Tibial artery (tissue), 4 donors: ENCODE measurements at regions not wholly inside any gene's neighbourhood (a gene's known extent, or its start where the extent isn't known, plus 50 kb on each side); places are given as distances from the start of the nearest gene placed in this dataset.

Source experiments
- DNase-seq, 2 donors: peaks; one replicate each; pipeline ENCODE4 v3.0.0-alpha.2; 2019
- H3K27ac ChIP-seq, 2 donors: fragments of 200-600 bp; sonication (generic) in 1 of 2; 1 replicate in 1 of 2; 2 replicates in 1 of 2; pipeline ENCODE4 v1.5.1; 2018 to 2019; ENCODE audit warnings: mild to moderate bottlenecking in 1 of 2
- H3K27me3 ChIP-seq, 2 donors: fragments of 200-600 bp; sonication (generic) in 1 of 2; one replicate each; pipeline versions ENCODE4 v1.5.1 to v1.6.0; 2016 to 2019
- H3K36me3 ChIP-seq, 3 donors: fragments of 200-600 bp; sonication (generic) in 2 of 3; one replicate each; pipeline ENCODE4 v1.5.1; 2016 to 2019; ENCODE audit warnings: mild to moderate bottlenecking in 2 of 3
- H3K4me1 ChIP-seq, 4 donors: fragments of 200-600 bp; sonication (generic) in 2 of 4; 1 replicate in 3 of 4; 2 replicates in 1 of 4; pipeline ENCODE4 v1.5.1; 2016 to 2019
- H3K4me3 ChIP-seq, 2 donors: fragments of 200-600 bp; sonication (generic) in 1 of 2; 1 replicate in 1 of 2; 2 replicates in 1 of 2; pipeline ENCODE4 v1.5.1; 2018 to 2019; ENCODE audit warnings: mild to moderate bottlenecking in 2 of 2
- H3K9me3 ChIP-seq, 3 donors: fragments of 200-600 bp; sonication (generic) in 1 of 3; one replicate each; pipeline ENCODE4 v1.5.1; 2016 to 2019
- CTCF ChIP-seq, 2 experiments: fragments of 200-600 bp in 1 of 2; fragments of 450-650 bp in 1 of 2; IDR thresholded peaks; one replicate each; pipeline ENCODE4 v1.5.1; 2017 to 2019; ENCODE audit warnings: antibody characterized with exemption in 2 of 2, mild to moderate bottlenecking in 1 of 2, moderate library complexity in 1 of 2
- intact Hi-C: fragments of 100-400 bp; cut with DNase I; formaldehyde crosslinking; loops from one replicate; pipeline ENCODE4 v1.15.0; 2023; ENCODE audit warnings: low total_unique reads

GRCh38 chr12:90342081-90342480, 612.9 kb downstream of the CCER1 start:
- H3K27me3 ChIP-seq, result no peaks in the 10 kb centered on the region
- no peak overlapping the region for H3K27ac ChIP-seq
- intact Hi-C loops, result no loop called here
- TF ChIP-seq CTCF (IDR thresholded peaks at IDR 0.05), result no peak
- no peaks in the 10 kb centered on the region for H3K4me1 ChIP-seq
- H3K9me3 ChIP-seq, result no peaks in the 10 kb centered on the region
- H3K4me3 ChIP-seq, result no peak overlapping the region
- DNase-seq, result no peak
- H3K36me3 ChIP-seq, result no peaks in the 10 kb centered on the region

GRCh38 chr12:90339837-90340236, 615.1 kb downstream of the CCER1 start:
- H3K27ac ChIP-seq, result no peak overlapping the region
- intact Hi-C loops, result no loop called here
- no peak overlapping the region for H3K4me3 ChIP-seq
- DNase-seq, result no peak
- no peak for TF ChIP-seq CTCF (IDR thresholded peaks at IDR 0.05)
- H3K4me1 ChIP-seq, result no peaks in the 10 kb centered on the region
- H3K9me3 ChIP-seq, result no peaks in the 10 kb centered on the region
- no peaks in the 10 kb centered on the region for H3K36me3 ChIP-seq
- no peaks in the 10 kb centered on the region for H3K27me3 ChIP-seq

GRCh38 chr12:90338365-90338764, 616.6 kb downstream of the CCER1 start:
- Histone ChIP-seq H3K27me3 (no peaks in the 10 kb centered on the region), H3K36me3 (no peaks in the 10 kb centered on the region), H3K9me3 (no peaks in the 10 kb centered on the region), H3K27ac (no peak overlapping the region), H3K4me1 (no peaks in the 10 kb centered on the region), H3K4me3 (no peak overlapping the region)
- no peak for TF ChIP-seq CTCF (IDR thresholded peaks at IDR 0.05)
- intact Hi-C loops, result no loop called here
- DNase-seq, result no peak

- no peak for DNase-seq
- Histone ChIP-seq H3K27ac (no peak overlapping the region), H3K9me3 (no peaks in the 10 kb centered on the region), H3K36me3 (no peaks in the 10 kb centered on the region), H3K4me1 (no peaks in the 10 kb centered on the region), H3K27me3 (no peaks in the 10 kb centered on the region), H3K4me3 (no peak overlapping the region)
- intact Hi-C loops, result no loop called here
- TF ChIP-seq CTCF (IDR thresholded peaks at IDR 0.05), result no peak
Observed at GRCh38 chr12:90337018-90337417, 618.0 kb downstream of the CCER1 start.

- no peak for DNase-seq
- no peak for TF ChIP-seq CTCF (IDR thresholded peaks at IDR 0.05)
- Histone ChIP-seq H3K27ac (no peak overlapping the region), H3K9me3 (no peaks in the 10 kb centered on the region), H3K4me3 (no peak overlapping the region), H3K4me1 (no peaks in the 10 kb centered on the region), H3K27me3 (no peaks in the 10 kb centered on the region), H3K36me3 (no peaks in the 10 kb centered on the region)
- intact Hi-C loops, result no loop called here
Observed at GRCh38 chr12:90335566-90335965, 619.4 kb downstream of the CCER1 start.

GRCh38 chr12:90333939-90334338, 621.0 kb downstream of the CCER1 start:
- intact Hi-C loops, result no loop called here
- H3K27ac ChIP-seq, result no peak overlapping the region
- H3K4me1 ChIP-seq, result no peaks in the 10 kb centered on the region
- no peaks in the 10 kb centered on the region for H3K36me3 ChIP-seq
- no peaks in the 10 kb centered on the region for H3K27me3 ChIP-seq
- no peak overlapping the region for H3K4me3 ChIP-seq
- no peaks in the 10 kb centered on the region for H3K9me3 ChIP-seq
- no peak for TF ChIP-seq CTCF (IDR thresholded peaks at IDR 0.05)
- no peak for DNase-seq
